T-helper 22 cell (primary cell): ENCODE measurements at regions not wholly inside any gene's neighbourhood (a gene's known extent, or its start where the extent isn't known, plus 50 kb on each side); places are given as distances from the start of the nearest gene placed in this dataset.

ENCODE experiments used
- DNase-seq: peaks from one replicate; pipeline ENCODE4 v3.0.0-alpha.2; 2020; ENCODE audit warnings: low read depth

DNA sequence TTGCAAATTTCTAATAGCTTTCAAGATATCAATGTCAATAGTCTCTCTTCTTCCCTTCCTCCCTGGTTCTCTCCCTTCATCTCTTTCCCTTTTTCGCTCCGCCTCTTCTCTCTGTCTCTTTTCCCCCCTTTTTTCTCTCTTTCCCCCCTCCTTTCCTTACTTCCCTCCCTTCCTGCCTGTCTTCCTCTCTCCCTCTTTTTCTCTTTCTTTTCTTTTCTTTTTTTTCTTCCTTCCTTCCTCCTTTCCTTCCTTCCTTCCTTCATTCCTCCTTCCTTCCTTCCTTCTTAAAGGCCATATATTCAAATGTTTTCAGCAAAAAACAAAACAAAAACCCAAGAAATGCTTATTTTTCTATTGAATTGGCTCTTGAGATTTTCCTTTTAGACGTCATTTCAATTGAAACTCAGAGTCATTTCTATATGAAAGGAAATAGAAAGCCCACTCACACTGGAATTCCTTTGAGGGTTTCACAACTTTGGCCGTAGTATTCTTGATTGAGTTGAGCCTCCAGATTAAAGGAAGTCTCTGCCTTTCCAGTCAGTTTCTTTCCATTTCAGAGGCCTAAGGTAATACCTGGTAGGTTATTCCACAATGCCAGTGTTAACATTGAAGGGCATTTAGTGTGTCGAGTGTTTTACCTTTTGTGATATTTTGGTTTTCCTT is 551.5 kb downstream of the LMO4 start:
- DNase-seq, result no peak

DNA sequence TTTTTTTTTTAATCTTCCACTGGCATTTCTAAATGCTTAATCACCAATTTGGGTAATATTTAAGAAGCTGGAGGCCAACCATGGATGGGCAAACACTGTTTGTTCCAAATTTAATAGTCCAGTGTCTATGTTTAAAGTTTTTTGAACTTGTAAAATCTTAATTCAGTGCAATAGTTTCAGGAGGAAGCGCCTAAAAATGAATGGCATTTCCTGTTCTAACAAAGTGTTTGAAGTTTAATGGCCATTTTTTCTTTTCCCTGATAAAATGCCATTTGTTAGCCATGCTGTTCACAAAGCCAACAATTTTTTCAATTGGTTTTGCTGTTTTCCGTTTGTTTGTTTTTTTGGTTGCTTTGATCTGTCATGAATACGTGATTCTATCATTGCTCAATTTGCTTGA is 552.1 kb downstream of the LMO4 start:
- DNase-seq, result no peak

DNA sequence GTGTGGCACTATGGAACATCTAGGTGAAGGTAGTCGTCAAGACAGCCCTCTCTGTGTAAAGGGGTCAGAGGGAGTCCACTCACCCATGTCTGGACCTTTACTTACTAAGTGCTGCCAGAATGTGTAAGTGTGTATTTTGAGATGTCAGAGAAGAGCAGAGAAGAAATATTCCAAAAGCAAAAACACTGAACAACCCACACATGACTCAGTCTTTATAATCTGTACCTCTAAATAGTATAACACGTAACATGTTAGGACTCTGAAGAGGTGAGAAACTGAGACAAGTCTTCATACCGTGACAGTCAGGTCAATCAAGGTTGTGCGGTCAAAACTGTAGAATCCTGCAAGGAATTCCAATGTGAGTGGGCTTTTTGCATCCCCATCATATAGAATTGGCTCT is 555.2 kb downstream of the LMO4 start:
- no peak for DNase-seq

DNA sequence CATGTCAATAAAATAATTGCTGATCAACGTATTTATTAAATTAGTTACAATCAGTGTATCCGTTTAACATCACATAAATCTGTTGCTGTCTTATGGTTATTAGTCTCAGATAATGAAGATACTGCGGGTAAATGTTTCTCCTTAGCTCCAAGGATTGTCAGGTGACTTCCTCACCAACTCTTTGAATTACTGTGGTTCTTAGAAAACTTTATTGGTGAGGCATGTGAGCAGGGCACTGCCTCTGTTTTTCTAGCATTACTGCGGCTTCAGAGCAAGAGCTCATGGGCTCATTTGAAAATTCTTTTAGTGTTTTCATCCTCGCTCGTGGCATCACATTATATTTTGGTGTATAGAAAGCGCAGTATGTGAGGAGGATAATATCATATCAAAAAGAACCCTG is 555.9 kb downstream of the LMO4 start:
- no peak for DNase-seq

DNA sequence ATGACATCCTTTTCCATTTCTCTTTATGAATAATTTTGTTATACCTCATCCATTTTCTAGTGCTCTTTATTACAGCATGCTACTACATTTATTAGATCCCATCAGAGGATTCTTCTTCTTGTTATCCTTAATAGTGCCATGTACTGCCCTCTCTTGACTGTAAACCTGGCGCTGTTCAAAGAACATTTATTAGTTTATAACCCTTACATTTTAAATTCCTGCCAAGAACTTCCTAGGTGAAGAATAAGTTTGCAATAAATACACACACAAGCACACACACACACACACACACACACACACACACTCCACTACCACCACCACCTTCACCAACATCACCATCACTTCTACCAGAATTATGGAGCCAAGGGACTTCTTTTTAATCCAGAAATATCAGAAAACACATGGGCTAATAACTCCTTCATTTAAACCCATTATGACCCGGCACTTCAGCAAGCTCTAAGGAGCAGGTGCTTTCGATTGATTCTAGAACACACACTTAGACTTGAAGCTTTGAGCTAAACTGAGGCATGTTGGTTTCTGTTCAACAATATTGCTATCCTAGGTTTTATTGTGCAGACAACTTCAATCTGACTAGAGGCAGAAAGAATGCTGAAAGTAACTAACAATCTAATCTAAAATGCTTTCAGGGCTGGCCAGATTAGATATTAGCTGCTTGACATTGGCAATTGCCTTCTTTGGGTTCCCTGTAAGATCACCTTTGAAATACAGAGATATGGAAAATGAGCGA is 556.8 kb downstream of the LMO4 start:
- DNase-seq, result no peak

DNA sequence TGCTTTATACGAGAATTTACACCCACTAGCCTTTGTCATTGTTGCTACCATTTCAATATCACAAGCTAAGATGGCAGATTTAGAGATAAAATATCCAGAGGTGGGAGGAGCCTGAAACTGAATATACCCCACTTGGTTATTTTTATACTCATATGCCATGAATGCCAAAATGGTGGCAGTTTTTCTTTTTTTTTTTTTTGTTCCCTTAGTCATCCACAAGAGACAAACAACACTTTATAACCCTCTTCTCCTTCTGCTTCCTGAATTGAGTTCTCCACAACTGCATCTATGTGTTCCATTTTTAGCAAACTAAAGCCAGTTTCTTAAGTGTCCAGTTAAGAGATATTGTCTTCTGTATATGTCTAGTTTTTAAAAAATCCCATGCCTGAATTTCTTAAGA is 558.4 kb downstream of the LMO4 start:
- DNase-seq, result no peak

DNA sequence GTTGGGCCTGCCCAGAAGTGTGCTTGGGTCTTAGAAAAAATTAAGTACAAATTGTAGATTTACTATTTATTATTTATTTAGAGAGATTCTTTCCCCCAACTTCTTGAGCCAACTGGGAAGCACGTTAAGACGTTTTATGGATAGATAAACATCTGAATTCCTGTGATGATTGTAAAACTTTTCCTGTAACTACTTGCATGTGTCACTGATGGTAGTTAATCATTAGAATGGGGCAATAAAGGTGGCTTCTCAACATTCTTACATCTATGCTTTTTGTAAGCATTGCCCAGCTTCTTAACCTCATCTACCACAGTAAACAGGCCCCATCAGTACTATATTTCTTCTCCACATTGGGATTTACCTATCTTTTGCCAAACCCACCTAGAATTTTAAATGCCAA is 559.8 kb downstream of the LMO4 start:
- DNase-seq, result no peak

DNA sequence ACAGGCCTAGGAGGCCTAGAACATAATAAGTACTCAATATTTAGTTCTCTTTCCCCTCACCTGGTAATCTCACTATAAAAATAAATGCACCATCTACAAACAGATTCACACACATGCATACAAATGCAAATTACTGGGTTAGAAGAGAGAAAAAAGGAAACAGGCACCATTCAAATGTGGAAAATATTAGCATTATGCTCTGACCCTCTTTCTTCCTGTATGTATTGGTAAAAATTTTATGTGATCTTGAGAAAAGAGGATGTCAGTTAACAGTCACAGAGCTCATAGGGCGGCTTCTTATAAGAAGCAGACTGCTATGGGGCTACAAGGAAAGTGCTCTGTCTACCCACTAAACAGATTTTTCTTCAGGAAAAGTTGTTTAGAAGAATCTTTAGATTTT is 565.4 kb downstream of the LMO4 start:
- DNase-seq, result no peak

DNA sequence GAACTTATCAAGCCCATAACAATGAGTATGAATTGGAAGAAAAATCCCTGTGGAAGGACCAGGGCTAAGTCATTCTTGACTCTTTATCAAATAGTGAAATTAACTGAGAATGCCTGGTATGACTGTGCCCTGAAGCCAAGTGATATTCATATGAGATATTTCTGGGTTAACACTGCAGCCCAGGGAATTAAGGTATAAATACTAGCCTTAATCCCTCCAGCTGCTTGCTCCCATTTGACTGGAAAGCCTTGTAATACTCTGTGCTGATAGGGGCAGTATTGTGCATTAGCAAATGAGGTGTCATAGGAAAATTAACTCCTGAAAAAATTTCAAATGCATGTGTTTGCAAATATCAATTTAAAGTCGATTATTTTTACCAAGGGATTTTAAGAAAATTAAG is 568.8 kb downstream of the LMO4 start:
- no peak for DNase-seq

DNA sequence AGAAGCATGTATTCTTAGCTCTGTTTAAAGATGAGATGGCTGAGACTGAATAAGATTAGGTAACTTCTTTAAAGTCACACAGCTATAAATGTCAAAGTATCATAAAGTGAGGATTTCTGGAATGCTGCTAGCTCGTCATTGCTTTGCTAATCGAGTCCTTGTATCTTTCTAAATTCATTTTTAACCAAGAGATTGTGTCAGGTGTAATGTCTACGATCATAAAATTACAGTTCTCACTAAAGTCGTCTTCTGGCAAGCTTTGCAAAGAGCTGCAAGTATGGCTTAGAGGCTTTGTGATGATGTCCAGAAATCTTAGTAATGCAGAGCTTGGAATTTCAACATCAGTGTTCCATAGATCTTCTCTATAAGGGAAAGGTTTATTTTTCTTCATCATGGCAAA is 569.8 kb downstream of the LMO4 start:
- no peak for DNase-seq

DNA sequence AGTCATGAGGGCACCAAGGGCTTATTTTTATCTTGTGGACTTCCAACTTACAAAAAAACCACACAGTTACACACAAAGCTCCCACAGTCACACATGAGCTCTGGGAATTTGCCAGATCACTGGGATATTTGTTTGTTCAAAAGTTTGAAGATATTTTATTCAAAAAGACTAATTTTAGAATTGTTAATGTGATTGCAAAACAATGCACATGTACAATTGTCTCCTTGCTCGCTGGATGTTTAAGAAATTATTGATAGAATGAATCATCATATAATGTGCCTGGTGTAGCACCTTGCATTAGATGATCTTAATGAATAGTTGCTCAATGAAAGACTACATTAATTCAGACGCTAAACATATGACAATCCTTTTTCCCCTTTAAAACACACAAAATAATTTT is 570.3 kb downstream of the LMO4 start:
- no peak for DNase-seq

DNA sequence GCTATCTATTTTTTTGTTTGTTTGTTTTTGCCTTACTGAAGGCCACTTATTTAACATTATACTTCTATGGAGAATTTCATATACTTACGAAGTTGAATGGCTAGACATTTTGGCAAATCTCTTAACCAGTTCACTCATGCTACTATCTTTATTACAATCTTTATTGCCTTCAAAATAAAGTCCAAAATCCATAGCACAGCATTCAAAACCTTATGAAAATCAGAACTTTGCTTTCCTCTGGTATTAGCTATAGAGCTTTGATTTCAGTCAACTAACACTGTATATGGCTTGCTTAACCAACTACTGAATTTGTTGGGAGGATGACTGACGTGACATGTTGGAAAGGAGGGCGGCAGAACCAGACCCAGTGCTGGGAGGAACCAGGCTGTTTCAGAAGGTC is 571.1 kb downstream of the LMO4 start:
- no peak for DNase-seq

DNA sequence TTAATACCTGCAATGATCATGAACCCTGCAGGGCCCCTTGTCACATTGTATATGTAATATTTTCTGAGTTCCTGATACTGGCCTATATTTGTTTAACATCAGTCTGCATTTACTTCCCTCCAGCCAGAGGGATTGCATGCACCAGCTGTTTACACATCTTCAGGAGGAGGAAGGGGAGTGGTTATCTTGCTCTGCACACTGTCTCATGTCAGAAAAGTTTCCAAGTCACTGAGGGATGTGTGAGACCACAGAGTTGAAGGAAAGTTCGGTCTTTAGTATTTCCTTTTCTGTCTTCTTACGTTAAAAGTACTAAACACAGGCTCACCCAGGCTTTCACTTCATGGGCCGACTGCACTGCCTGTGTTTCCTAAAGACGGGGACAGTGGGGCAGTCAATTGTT is 574.1 kb downstream of the LMO4 start:
- DNase-seq, result no peak

DNA sequence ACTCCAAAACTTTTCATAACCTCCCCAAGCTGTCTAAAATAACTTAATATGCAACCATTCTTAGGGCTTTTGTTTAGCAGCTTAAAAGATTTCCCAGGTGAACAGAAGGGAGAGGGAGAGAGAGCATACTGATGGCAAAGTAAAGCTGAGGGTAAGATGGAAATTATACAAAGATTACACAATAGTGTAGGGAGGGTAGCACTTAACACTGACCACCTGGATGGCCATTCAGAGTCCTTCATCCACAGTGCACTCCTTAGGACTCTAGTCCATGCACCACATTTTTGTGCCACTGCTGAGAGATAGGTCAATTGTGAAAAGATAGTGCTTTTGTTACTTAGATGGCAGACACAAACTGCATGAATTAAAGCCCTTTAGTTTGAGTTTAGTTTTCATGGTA is 574.6 kb downstream of the LMO4 start:
- DNase-seq, result no peak

DNA sequence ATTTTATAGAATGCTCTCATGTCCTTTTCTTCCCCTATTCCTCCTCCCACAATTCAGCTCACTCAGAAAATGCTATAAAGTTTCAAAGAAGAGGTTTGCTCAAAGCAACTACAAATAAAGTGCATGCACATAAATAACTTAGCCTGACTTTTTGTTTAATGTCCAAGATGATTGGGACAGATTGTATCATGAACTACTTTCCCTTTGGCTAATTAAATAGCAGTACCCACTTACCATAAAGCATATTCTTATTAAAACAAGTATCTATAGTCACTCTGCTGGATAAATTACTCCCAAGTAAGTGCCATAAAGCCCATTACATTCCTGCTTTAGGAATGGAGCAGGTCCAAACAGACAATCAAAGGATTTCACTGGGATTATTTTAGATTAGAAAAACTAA is 576.0 kb downstream of the LMO4 start:
- DNase-seq, result no peak

DNA sequence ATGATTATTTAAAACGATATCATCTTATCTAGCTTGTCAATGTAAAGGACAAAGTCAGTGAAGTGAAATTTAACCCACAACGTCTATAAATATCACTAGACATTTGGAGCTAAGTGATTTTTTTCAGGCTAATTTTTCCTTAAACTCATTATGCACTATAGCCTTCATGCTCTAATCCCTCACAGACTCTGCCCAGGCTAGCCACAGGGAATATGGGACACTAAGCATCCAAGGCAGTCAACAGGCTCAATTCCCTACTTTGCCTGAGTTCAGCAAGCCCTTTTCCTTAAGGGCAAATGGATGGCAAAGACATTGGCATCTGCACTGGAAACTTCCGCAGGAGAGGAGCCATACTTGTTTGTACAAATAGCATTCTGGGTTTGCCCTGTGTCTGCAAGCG is 577.0 kb downstream of the LMO4 start:
- DNase-seq, result no peak

DNA sequence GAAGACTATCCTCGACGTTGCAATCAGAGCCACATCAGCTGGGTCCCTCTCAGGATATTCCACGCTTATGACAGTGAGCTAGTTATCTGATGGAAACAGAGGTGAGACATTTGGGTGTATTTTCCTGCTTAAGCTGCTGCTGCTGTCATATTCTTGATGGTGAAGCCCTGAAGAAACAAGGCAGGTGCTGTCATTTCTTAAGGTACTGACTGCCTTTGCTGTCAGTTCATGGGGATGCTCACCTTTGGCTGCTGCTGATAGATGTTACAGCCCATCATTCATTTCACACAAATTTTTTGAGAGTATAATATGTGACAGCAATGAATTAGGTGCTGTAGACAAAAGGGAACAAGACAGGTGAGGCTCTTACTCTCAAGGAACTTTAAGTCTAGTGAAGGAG is 577.4 kb downstream of the LMO4 start:
- DNase-seq, result no peak

DNA sequence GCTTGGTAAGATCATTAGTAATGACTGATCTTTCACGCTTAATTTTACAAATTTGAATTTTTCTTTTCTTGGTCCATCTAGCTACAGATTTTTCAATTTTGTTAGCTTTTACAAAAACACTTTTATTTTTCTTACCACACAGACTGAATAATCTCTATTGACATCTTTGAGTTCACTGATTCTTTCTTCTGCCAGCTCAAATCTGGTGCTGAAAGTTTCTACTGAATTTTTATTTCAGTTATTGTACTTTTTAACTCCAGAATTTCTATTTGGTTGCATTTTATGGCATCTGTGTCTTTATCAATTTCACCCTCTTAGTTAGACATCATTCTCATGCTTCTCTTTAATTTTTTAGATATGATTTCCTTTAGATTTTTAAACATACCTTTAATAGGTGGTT is 584.7 kb downstream of the LMO4 start:
- DNase-seq, result no peak

DNA sequence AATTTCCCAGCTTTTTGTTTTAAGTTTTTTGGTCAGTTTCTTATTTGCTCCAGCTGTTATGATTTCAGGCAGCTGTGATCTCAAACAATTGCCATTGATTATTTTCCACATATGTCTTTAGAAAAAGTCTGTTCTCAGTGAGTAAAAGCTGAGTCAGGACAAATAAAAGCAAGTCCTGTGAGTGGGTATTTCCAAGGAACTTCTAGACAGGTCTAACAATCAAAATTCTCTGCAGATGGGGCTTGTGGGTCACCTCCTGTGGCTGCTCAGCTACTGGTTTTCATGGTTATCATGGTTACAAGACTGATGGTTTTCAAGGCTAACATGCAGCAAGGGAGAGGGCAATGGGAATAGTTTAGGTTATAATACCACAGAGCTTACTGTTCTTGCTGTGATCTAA is 585.7 kb downstream of the LMO4 start:
- no peak for DNase-seq

DNA sequence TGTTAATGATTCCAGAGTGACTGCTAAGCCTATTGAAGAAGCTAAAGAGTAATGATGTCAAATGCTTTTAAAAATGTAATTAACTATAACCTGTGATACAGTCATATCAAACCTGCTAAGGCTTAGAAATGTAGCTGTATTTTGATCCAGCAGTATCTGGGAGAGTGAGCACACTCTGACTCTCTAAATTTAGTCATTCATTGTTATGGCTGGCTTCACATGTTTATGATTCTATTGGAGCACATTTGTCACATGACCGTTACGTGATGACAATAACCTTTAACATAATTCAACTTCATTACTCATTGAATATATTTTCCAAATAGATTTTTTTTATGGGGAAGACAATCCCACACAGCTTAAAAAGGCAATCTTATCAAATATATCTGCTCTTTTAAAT is 587.1 kb downstream of the LMO4 start:
- DNase-seq, result no peak

DNA sequence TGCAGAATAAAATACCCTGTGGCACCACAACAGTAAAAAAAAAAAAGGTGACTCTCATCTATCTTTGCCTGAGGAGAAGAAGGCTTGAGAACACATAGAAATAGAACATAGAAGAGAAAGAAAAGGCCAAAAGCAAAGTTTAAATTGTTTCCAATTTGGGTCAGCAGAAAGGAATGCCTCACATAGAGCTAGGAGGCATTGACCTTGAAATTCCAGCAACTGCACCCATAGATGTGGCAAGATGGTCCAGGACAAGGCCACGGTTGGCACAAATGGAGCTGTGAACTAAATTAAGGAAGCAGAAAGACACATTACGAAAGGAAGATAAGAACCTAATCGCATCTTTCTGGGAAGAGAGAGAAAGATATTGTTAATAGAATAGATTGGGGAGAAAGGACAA is 588.3 kb downstream of the LMO4 start:
- DNase-seq, result no peak

DNA sequence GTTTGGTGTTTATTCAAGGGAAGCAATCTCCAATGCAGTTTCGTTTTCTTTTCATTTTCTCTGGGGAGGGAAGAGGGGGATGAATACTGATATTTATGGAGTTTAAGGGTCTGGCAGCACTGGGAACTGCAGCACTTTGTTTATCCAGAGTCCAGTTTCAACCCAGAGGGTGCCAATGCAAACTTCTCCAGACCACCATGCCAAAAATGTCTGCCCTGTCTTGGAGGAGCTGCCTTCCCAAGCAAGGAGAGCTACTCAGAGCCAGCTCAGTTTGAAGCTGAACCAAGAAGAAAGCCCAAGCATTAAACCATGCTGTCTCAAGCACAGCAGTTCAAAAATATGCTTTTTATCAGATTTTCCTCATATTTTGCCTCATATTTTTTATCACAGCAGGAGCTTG is 589.7 kb downstream of the LMO4 start:
- no peak for DNase-seq

DNA sequence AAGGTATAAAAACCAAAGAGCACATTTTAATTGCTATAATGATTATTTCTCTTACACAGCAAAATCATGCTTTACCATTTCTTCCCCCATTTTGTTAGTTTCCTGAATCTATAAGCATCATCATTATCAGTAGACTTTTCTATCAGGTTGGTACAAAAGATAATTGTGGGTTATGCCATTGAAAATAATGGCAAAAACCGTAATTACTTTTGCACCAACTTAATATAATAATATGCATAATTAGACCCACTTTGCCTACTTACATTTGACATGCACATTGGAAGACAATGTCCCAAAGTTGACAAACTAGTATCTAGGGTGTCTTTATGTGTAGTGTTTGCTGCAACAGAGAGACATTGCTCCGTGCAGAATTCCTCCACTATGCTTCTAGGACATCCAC is 594.2 kb downstream of the LMO4 start:
- DNase-seq, result no peak

DNA sequence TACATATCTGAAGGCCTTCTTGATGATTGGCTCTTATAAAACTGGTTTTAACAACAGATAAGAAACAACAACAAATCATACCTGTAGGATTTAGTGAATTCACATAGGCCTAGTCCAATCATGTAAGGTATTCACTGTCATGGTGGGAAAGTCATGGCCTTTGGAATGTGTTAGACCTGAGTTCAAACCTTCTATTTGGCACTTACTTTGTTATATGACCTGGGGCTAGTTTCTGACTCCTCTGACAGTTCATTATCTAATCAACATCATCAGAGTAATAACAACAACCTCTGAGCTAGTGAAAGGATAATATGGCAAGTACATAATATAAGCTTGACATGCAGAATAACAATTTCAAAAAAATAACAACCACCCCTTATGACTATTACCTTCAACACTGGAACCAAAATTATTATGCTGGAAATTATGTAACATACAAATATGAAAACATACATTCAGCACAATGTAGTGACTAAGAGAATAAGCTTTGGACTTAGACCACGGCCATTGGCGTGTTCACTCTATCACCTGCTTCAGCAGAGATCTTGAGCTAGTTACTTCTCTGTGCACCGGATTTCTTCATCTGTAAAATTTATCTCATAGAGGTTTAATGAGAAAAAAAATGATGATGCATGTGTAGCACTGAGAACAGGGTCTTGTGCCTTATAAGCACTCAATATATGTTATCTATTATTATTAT is 597.6 kb downstream of the LMO4 start:
- DNase-seq, result no peak
